ENCODE measurements at regions not wholly inside any gene's neighbourhood (a gene's known extent, or its start where the extent isn't known, plus 50 kb on each side); places are given as distances from the start of the nearest gene placed in this dataset.

- Histone ChIP-seq H3K27me3 (ENCODE audit: low read depth) (no peaks in the 10 kb centered on the region), H3K36me3 (no peaks in the 10 kb centered on the region), H3K27ac (replicated peaks) (no peak overlapping the region), H3K4me3 (no peak overlapping the region), H3K4me1 (no peaks in the 10 kb centered on the region), H3K9me3 (replicated peaks) (no peaks in the 10 kb centered on the region)
- intact Hi-C loops (cut with micrococcal nuclease): no loop called here
- no peak for TF ChIP-seq CTCF (IDR thresholded peaks at IDR 0.05; ENCODE audit: borderline replicate concordance)
- DNase-seq: no peak
Observed at GRCh38 chr10:88033385-88033784, 170.0 kb downstream of the PTEN start.

- Histone ChIP-seq H3K9me3 (replicated peaks) (no peaks in the 10 kb centered on the region), H3K36me3 (no peaks in the 10 kb centered on the region), H3K27ac (replicated peaks) (no peak overlapping the region), H3K4me3 (no peak overlapping the region), H3K27me3 (ENCODE audit: low read depth) (no peaks in the 10 kb centered on the region), H3K4me1 (no peaks in the 10 kb centered on the region)
- intact Hi-C loops (cut with micrococcal nuclease): no loop called here
- DNase-seq: no peak
- TF ChIP-seq CTCF (IDR thresholded peaks at IDR 0.05; ENCODE audit: borderline replicate concordance): no peak
Observed at GRCh38 chr10:88033793-88034192, 170.4 kb downstream of the PTEN start.

GRCh38 chr10:88036126-88036525 lies 172.7 kb downstream of the PTEN start:
- H3K36me3 ChIP-seq: no peaks in the 10 kb centered on the region
- no peaks in the 10 kb centered on the region for H3K27me3 ChIP-seq (ENCODE audit: low read depth)
- no peaks in the 10 kb centered on the region for H3K9me3 ChIP-seq (replicated peaks)
- no peak overlapping the region for H3K4me3 ChIP-seq
- no peak for TF ChIP-seq CTCF (IDR thresholded peaks at IDR 0.05; ENCODE audit: borderline replicate concordance)
- no peak overlapping the region for H3K27ac ChIP-seq (replicated peaks)
- peaks cover under 1% of the 10 kb centered on the region for H3K4me1 ChIP-seq
- intact Hi-C loops (cut with micrococcal nuclease): no loop called here
- no peak for DNase-seq

GRCh38 chr10:88037623-88038022 lies 174.2 kb downstream of the PTEN start:
- no peak for DNase-seq
- no peaks in the 10 kb centered on the region for H3K9me3 ChIP-seq (replicated peaks)
- intact Hi-C loops (cut with micrococcal nuclease): no loop called here

GRCh38 chr10:88038268-88038667 lies 174.8 kb downstream of the PTEN start:
- DNase-seq: no peak
- Histone ChIP-seq H3K9me3 (replicated peaks) (no peaks in the 10 kb centered on the region), H3K4me1 (peaks cover 22% of the 10 kb centered on the region), H3K36me3 (no peaks in the 10 kb centered on the region), H3K27me3 (ENCODE audit: low read depth) (no peaks in the 10 kb centered on the region), H3K4me3 (no peak overlapping the region), H3K27ac (replicated peaks) (no peak overlapping the region)
- intact Hi-C loops (cut with micrococcal nuclease): no loop called here
- no peak for TF ChIP-seq CTCF (IDR thresholded peaks at IDR 0.05; ENCODE audit: borderline replicate concordance)

More at GRCh38 chr10:88037623-88038022, 174.2 kb downstream of the PTEN start:
- TF ChIP-seq CTCF (IDR thresholded peaks at IDR 0.05; ENCODE audit: borderline replicate concordance): no peak
- peaks cover 16% of the 10 kb centered on the region for H3K4me1 ChIP-seq
- H3K36me3 ChIP-seq: no peaks in the 10 kb centered on the region
- H3K4me3 ChIP-seq: no peak overlapping the region
- H3K27ac ChIP-seq (replicated peaks): no peak overlapping the region
- H3K27me3 ChIP-seq (ENCODE audit: low read depth): no peaks in the 10 kb centered on the region
